HFF-Myc (cell line): ENCODE measurements at regions not wholly inside any gene's neighbourhood (a gene's known extent, or its start where the extent isn't known, plus 50 kb on each side); places are given as distances from the start of the nearest gene placed in this dataset.

Experiments
- DNase-seq: peaks from one replicate; pipeline ENCODE4 v3.0.0-alpha.2; 2011; ENCODE audit warnings: low read depth; ENCODE audit errors: extremely low read depth
- H3K4me3 ChIP-seq: replicated peaks from 2 replicates; pipeline ENCODE4 v1.5.1; 2011; ENCODE audit warnings: low read depth, mild to moderate bottlenecking, control low read depth, low read length
- TF ChIP-seq, protein P1 (sequence below): IDR thresholded peaks from 2 replicates; pipeline ENCODE4 v1.5.1; 2012; ENCODE audit warnings: mild to moderate bottlenecking, low read depth, low read length, control low read depth; ENCODE audit errors: missing control alignments

- TF ChIP-seq, protein P1, sequence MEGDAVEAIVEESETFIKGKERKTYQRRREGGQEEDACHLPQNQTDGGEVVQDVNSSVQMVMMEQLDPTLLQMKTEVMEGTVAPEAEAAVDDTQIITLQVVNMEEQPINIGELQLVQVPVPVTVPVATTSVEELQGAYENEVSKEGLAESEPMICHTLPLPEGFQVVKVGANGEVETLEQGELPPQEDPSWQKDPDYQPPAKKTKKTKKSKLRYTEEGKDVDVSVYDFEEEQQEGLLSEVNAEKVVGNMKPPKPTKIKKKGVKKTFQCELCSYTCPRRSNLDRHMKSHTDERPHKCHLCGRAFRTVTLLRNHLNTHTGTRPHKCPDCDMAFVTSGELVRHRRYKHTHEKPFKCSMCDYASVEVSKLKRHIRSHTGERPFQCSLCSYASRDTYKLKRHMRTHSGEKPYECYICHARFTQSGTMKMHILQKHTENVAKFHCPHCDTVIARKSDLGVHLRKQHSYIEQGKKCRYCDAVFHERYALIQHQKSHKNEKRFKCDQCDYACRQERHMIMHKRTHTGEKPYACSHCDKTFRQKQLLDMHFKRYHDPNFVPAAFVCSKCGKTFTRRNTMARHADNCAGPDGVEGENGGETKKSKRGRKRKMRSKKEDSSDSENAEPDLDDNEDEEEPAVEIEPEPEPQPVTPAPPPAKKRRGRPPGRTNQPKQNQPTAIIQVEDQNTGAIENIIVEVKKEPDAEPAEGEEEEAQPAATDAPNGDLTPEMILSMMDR, result no peak
- no peak for DNase-seq
- no peak overlapping the region for H3K4me3 ChIP-seq
Measured at GRCh38 chr19:30703645-30704044, 331.5 kb downstream of the ZNF536 start.

DNA sequence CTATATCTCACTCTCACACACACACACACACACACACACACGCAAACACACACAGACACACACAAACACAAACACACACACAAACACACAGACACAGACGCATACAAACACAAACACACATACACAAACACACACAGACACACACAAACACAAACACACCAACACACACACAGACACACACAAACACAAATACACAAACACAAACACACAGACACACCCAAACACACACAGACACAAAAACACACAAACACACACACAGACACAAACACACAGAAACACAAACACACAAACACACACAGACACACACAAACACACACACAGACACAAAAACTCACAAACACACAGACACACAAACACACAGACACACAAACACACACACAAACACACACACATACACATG, 329.0 kb downstream of the ZNF536 start:
- no peak overlapping the region for H3K4me3 ChIP-seq
- DNase-seq, result no peak
- TF ChIP-seq, protein P1, result no peak

- TF ChIP-seq, protein P1, result no peak
- no peak for DNase-seq
- no peak overlapping the region for H3K4me3 ChIP-seq
Measured at GRCh38 chr19:30699871-30700280, 327.7 kb downstream of the ZNF536 start.

DNA sequence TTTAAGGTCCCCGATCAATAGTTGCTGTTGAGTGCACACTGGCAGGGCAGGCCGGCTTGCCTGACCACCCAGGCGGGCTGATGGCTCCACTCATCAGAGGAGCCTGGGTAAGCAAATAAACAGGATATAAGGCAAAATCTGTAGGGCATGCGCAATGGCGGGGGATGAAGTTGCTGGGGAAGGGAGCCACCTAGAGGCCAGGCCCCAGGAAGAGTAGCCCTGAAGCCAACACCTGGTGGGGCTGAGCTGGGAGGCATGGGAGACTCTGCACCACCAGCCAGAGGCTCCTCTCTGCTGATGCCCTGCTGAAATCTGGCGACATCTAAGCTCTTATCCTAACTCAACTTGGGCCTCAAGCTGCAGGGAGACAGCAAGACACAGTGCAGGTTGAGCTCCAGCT, 324.3 kb downstream of the ZNF536 start:
- no peak overlapping the region for H3K4me3 ChIP-seq
- DNase-seq, result no peak
- TF ChIP-seq, protein P1, result no peak

DNA sequence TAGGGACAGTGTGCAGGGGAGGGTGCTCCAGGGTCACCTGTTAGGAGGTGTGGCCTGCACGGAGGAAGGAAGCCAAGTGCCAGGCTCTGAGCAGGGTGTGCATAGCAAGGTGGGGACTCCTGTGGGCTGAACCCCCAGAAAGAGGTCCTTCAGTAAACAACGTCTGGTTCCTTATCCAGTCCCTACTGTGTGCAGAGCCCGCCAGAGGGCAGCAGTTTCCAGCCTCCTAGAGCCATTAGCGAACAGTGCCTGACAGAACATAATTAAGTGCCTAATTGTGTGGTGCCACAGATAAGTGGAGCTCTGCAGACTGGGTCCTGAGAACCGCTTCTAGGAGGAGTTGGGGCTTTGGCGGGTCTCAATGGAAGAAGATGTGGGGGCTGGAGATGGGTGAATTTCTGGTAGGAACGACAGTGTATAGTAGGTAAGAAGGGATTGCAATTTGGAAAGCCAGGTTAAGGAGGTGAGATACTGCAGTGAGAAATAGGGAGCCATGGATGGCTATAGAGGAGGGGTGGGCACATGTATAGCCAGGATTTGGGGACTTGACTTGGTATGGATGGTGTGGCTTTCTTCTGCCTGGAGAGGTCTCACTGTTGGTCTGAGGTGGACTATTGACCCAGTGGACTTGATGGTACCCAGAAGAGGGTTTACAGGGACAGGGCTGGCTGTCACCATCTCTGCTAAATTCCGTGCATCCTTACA, 323.1 kb downstream of the ZNF536 start:
- no peak overlapping the region for H3K4me3 ChIP-seq
- TF ChIP-seq, protein P1, result no peak
- DNase-seq, result no peak

- TF ChIP-seq, protein P1, result no peak
- no peak overlapping the region for H3K4me3 ChIP-seq
- no peak for DNase-seq
Measured at GRCh38 chr19:30694156-30694755, 322.1 kb downstream of the ZNF536 start.
